NOMO-1 (cell line): ENCODE measurements at regions not wholly inside any gene's neighbourhood (a gene's known extent, or its start where the extent isn't known, plus 50 kb on each side); places are given as distances from the start of the nearest gene placed in this dataset.

Experiments used
- DNase-seq, 2 experiments: peaks; one replicate each; lab custom pipeline; 2025; ENCODE audit not compliant: unreplicated experiment in 2 of 2; lab: John Stamatoyannopoulos, UW

DNA sequence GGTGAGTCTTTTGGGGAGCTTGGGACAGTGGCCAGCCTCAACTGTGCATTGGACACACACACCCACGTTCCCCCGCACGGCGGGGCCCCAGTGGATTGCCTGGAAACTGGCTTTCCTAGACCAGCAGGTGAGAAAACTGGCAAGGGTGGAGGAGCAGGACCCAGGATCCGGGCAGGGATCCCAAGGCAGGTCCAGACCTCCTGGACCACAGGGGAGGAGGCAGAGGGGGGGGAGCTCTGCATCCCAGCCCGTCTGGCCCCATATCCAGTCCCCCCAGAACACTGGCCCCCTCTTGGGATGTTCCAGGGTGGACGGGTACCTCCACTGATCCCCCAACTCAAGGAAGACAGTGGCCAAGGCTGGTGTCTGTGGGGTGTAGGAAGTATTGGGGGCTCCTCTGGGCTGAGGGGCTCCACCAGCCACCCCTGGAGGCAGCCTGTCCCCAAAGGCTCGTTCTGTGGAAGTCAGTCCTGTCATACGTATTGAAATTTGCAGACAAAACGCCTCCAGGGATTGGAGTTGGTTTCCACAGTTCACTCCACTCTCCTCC is 89.3 kb upstream of the LINC01488 start:
- no peak for DNase-seq

GRCh38 chr11:69393178-69393832 is 88.2 kb upstream of the LINC01488 start:
- DNase-seq, result no peak

DNA sequence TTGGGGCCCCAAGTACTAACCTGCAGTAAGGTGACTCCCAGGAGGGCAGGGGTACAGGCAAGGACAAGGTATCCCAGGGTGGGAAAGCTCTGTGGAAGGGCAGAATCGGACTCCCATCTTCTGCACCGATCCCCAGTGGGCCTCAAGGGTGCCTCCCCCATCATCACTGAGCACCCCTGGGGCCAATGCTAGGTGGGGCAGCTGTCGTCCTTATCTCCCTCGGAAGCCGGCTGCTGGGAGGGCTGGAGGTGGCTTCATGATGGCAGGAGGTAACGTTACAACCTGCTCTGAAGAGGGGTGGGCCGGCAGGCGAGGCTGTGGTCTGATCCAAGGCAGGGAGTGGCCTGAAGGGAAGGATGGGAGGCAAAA is 87.6 kb upstream of the LINC01488 start:
- DNase-seq, result no peak

DNA sequence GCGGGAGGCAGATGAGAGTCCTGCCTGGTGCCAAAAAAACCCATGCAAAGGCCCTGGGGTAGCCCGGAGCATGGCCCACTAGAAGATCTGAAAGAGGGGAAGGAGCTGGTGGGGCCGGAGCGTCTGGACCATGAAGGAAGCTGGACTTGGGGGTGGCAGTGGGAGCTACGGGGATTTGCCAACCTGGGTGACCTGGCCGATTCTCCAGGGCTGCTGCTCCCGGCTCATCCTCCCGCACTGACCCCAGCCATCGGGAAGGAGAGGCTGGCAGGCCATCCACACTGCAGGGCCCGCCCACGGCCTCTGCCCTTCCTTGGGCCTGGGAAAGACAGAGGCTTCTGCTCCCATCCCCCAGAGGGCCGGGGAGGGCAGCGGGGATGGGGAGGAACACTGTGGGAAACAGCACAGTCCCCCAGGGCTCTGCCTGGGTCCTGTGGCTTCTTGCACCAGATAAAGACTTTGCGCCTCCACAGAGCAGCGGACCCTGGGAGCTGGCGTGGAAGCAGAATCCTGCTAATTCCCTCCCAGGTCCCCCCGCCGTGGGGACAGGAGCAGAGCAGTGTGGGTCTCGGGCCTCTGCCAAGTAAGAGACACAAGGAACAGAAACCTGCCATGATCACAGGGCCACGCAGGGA is 87.1 kb upstream of the LINC01488 start:
- no peak for DNase-seq

GRCh38 chr11:69394869-69395246 is 86.6 kb upstream of the LINC01488 start:
- peak; percentile 47 to 53 for DNase-seq

GRCh38 chr11:69395287-69395686 is 86.2 kb upstream of the LINC01488 start:
- DNase-seq, result no peak

DNA sequence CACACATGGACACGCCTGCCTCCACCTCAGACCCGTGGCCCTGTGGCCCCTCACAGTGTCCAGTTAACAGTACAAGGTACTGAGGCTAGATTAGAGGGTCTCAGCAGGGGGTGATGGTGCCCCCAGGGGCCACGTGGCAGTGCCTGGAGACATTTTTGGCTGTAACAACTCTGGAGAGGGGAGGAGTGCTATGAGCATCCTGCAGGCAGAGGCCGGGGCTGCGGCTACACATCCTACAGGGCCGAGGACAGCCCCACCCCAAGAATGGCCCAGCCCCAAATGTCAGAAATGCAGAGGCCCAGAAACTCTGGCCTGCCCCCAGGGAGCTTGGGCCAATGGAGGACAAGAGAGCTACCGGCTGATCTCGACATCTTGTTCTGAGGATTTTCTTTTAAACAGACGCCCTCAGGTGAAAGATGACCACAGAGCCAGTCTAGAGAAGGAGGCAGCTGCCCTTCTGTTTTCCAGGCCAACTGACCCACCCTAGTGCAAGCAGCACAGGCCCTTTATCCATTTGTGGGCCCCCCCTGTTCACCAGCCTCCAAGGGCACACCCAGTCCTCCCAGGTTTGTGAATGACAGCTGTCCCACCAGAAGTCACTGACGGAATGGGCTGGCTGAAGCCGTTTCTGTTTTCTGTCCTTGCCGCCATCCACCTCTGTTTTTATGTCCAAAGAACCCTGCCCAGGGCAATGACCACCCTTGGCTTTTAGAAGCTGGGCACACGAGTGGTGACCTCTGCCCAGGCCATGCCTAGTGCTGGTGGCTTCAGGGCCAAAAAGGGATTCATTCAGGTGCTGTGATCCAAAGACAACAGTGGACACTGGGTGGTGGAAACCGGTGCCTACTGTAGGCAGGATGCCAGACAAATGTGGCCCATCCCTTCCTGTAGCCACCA is 85.2 kb upstream of the LINC01488 start:
- no peak for DNase-seq

- no peak for DNase-seq
Measured at GRCh38 chr11:69396948-69397307, 84.5 kb upstream of the LINC01488 start.

DNA sequence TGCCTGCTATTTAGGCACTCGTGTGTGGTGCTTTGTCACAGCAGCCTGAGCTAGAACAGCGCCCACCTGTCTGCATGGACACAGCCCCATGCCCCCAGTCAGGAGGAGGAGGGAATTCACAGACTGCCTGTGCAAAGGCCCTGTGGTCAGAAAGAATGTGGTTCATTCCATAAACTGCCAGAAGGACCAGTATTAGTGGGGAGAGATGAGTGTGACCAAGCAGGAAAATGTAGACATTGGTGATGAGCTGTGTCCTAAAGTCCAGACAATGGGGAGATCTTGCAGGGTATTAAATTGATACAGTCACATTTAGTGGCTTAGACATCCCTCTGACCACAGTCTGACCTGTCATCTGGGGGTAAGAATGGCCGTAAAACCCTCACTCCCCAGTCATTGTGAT is 83.7 kb upstream of the LINC01488 start:
- no peak for DNase-seq

DNA sequence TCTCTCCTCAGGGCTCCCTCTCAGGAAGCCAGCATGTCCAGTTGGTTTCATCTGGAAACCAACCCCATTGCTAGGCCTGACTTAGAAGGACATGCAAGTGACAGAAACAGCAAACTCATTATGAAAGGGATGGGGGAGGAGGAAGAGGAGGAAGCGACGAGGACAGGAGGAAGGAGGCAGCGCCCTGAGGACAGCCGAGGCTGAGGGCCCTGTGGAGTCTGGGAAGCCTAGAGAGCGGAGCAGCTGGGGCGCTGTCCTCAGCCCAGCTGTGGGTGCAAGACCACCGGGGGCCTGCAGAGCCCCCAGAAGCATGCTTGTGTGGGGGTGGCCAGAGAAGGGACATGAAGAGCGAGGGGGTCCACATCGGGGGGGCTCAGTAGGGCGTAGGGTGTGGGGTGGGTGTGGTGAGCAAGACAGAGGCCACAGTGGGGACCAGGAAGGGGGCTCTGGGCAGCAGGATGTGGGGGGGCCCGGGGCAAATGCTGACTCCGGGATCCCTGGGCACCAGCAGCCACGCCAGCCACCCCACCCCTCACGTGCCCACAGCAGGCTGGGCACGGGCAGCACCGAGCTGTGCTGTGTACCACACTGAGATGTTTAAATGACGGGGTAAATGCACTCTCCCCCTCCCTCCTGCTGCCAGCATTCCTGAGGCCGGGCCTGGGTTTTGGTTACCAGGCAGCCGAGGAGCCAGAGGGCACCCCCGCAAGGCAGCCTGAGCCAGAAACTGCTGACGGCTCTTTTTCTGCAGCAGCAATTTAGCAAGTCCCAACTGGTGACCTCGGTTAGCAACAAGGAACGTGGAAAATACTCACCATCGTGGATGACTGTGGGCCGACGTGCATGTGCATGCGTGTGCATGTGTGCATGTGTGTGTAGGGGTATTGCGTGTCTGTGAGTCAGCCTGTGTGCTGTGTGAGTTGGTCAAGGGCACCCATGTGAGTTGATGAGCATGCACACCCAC is 82.7 kb upstream of the LINC01488 start:
- DNase-seq, result peak; percentile 23 to 24

- no peak for DNase-seq
Measured at GRCh38 chr11:69400140-69400539, 81.3 kb upstream of the LINC01488 start.

GRCh38 chr11:69400771-69401590 is 80.5 kb upstream of the LINC01488 start:
- DNase-seq, result no peak

DNA sequence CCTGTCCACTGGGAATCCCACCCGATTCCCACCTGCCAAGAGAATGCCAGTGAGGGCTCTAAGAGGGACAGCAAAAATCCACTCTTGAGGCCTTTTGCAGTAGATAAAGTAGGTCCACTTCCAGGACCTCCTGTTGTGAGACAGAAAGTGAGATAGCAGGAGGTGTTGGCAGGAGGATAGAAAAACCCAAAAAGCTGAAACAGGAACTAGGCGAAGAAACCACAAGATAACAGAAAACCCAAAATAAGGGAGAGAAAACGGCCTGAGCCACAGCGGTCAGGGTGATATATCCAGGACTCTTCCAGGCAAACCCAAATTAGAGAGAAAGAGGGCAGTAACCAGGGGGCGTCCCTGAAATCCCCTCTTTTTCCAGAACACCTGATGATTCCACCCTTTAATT is 79.7 kb upstream of the LINC01488 start:
- peak; percentile 33 to 64 for DNase-seq

DNA sequence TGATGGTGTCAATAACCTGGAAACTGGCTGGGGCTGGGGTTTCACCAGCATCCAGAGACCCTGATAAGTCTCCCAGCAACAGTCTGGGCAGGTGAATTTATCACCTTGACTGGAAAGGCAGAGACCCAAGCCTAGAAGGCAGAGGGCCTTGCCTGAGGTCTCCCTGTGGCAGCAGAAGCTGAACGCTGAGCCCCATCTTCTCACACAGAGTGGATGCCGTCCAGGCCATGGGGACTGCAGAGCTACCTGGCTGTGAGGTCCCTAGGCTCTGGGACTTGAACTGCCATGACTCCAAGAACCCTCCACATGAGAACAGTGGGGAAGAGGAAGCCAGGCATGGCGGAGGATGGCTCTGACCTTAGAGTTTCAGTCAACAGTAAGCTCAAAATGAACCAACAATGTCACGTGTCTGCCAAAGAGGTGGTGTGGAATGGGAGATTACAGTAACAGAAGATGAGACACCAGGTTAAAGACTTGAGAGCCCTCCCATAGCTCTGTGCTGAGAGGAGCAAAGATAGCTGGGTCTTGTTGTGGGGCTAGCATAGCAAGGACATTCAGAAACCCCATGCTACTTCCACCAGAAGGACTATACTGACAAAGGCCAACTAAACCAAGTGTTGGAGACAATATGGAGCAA is 79.1 kb upstream of the LINC01488 start:
- no peak for DNase-seq

DNA sequence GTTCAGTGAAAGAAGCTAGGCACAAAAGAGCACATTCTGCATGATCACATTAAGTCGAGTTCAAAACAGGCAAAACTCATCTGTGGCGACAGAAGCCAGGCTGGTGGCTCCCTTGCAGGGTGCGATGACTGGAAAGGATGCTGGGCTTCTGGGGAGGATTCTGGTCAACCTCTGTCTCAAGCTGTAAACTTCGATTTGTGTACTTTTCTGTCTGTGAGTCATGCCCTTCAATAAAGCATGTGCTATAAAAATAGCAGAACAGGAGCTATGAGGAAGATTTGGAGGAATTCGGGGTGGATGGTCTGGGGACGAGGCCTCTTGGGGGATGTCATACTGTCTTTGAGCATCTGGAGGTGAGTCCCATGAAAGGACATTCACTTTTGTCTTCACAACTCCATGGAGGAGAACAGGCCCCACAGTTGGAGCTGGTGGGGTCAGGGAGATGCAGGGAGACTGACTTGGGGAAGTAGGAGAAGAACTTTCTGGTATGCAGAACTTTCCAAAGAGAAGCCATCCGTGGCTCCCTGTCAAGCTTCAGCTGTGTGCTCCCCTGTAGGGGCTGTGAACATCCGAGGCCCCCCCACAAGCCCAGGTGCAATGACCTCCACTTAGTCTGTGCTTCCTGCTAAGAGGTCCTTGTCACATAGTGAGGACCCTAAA is 77.8 kb upstream of the LINC01488 start:
- no peak for DNase-seq

- DNase-seq, result no peak
Measured at GRCh38 chr11:69406060-69406459, 75.4 kb upstream of the LINC01488 start.

DNA sequence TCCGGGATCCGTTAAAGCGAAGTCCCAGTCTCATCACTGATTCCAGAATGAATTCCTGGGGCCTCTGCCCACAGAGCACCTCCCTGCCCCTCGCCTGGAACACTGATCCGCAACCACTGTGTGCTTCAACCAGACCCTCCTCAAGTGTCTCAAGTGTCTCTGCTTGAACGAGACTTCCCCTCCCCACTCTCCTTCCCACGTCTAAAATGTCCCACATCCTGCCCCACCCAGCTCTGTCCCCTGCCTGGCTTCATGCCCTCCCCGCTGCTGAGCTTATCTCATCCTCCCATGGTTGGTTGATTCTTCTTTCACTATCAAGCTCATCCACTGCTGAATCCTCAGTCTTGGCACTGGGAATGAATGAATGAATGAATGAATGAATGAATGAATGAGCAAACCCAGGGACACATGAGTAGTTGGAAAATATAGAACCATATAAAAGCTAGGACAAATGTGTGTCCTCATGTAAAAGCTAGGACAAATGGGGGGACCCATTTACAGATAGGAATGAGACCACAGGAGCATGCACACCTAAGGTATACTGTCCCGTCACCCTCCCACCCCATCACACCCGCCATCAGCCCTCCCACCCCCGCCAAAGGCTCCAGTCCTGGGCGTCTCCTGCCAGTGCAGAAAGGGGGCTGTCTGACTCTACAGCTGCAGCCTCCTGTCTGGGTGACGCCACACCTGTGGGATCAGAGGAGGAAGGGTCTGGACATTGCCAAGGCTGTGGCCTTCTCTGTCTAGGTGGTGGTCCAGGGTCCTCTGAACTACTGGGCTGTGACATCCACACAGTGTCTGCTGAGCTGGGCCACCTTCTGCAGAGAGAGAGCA is 71.4 kb upstream of the LINC01488 start:
- no peak for DNase-seq
